ENCODE measurements at regions not wholly inside any gene's neighbourhood (a gene's known extent, or its start where the extent isn't known, plus 50 kb on each side); places are given as distances from the start of the nearest gene placed in this dataset.

DNA sequence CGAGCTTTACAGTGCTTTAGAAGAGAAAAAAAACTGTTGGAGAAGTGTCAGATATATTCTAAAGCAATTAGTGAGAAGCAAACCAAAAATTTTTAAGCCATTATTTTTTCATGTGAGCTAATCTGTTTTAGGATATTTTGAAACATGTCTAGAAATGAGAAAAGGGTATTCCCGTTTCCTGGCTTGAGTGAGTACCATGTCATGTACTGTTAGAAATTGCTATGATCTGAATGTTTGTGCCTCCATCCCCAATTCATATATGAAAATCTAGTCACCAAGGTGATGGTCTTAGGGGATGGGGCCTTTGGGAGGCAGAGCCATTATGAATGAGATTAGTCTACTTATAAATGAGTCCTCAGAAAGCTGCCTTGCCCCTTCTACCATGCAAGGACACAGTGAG, 493.3 kb upstream of the GCFC2 start:
- no peak overlapping the region for H3K4me3 ChIP-seq (ENCODE audit: insufficient read depth, low read length)
- TF ChIP-seq, protein P1, sequence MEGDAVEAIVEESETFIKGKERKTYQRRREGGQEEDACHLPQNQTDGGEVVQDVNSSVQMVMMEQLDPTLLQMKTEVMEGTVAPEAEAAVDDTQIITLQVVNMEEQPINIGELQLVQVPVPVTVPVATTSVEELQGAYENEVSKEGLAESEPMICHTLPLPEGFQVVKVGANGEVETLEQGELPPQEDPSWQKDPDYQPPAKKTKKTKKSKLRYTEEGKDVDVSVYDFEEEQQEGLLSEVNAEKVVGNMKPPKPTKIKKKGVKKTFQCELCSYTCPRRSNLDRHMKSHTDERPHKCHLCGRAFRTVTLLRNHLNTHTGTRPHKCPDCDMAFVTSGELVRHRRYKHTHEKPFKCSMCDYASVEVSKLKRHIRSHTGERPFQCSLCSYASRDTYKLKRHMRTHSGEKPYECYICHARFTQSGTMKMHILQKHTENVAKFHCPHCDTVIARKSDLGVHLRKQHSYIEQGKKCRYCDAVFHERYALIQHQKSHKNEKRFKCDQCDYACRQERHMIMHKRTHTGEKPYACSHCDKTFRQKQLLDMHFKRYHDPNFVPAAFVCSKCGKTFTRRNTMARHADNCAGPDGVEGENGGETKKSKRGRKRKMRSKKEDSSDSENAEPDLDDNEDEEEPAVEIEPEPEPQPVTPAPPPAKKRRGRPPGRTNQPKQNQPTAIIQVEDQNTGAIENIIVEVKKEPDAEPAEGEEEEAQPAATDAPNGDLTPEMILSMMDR (IDR thresholded peaks at IDR 0.05; ENCODE audit: extremely low read depth, low read depth, low read length), result no peak
- no peak for DNase-seq (ENCODE audit: insufficient read length, low spot score, missing footprints)

DNA sequence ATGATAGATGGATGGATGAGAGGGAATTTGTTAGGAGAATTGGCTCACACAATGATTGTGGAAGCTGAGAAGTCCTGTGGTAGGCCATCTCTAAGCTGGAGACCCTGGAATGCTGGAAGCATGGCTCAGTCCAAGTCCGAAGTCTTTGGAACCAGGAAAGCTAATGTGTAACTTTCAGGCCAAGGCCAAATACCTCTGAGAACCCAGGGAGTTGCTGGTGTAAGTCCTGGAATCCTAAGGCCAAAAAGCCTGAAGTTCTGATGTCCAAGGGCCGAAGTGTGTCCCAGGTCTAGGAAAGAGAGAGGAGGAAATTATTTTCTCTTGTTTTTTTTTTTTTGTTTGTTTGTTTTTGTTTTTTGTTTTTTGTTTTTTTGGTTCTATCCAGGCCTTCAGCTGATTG, 492.2 kb upstream of the GCFC2 start:
- no peaks in the 10 kb centered on the region for H3K36me3 ChIP-seq (ENCODE audit: insufficient read depth, low read length)
- TF ChIP-seq, protein P1 (IDR thresholded peaks at IDR 0.05; ENCODE audit: extremely low read depth, low read depth, low read length), result no peak
- no peak overlapping the region for H2AFZ ChIP-seq (ENCODE audit: low read length)
- no peaks in the 10 kb centered on the region for H3K4me1 ChIP-seq (ENCODE audit: insufficient read depth, low read length)
- no peak for DNase-seq (ENCODE audit: insufficient read length, low spot score, missing footprints)
- H3K4me3 ChIP-seq (ENCODE audit: insufficient read depth, low read length), result no peak overlapping the region
- H3K27me3 ChIP-seq (ENCODE audit: insufficient read depth, low read length), result no peaks in the 10 kb centered on the region
- H3K4me2 ChIP-seq (ENCODE audit: insufficient read depth, low read length), result no peak overlapping the region
- H4K20me1 ChIP-seq (ENCODE audit: insufficient read depth, low read length), result no peaks in the 10 kb centered on the region
- H3K79me2 ChIP-seq (ENCODE audit: insufficient read depth, low read length), result no peaks in the 10 kb centered on the region
- H3K9me3 ChIP-seq (ENCODE audit: low read depth, low read length), result no peaks in the 10 kb centered on the region
- H3K27ac ChIP-seq (ENCODE audit: low read depth, low read length), result no peak overlapping the region

More for the DNA sequence above, 493.3 kb upstream of the GCFC2 start:
- Histone ChIP-seq H3K4me1 (ENCODE audit: insufficient read depth, low read length) (no peaks in the 10 kb centered on the region), H4K20me1 (ENCODE audit: insufficient read depth, low read length) (no peaks in the 10 kb centered on the region), H3K79me2 (ENCODE audit: insufficient read depth, low read length) (no peaks in the 10 kb centered on the region), H3K27ac (ENCODE audit: low read depth, low read length) (no peak overlapping the region), H2AFZ (ENCODE audit: low read length) (no peak overlapping the region), H3K9me3 (ENCODE audit: low read depth, low read length) (no peaks in the 10 kb centered on the region), H3K36me3 (ENCODE audit: insufficient read depth, low read length) (no peaks in the 10 kb centered on the region), H3K4me2 (ENCODE audit: insufficient read depth, low read length) (no peak overlapping the region), H3K27me3 (ENCODE audit: insufficient read depth, low read length) (no peaks in the 10 kb centered on the region)

DNA sequence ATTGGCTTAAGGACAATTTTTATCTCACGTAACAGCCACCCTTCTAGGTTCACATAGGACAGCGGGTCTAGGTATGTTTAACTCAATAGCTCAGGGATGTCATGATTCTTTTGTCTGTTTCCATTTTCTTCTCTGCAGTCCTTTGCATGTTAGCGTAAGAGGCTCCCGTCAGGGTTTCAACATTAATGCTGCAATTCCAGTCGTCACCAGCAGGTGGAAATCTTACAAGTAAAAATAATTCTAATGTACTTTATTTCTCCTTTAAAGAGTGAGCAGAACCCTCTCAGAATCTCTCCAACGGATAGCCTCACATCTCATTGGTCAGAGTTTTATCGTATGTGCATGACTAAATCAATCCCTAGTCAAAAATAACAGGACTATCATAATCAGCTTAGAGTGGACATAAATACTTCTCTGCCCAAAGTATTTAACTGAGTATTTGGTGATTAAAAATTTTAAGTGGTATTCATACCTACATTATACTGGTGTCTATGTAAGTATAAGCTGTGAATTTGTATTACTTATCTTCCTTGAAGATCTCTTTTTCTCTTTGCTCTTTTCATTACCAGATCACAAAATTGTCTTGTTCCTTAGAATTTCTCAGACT, 487.2 kb upstream of the GCFC2 start:
- TF ChIP-seq, protein P1 (IDR thresholded peaks at IDR 0.05; ENCODE audit: extremely low read depth, low read depth, low read length), result peak; percentile 64
- Histone ChIP-seq H3K4me2 (ENCODE audit: insufficient read depth, low read length) (no peak overlapping the region), H3K36me3 (ENCODE audit: insufficient read depth, low read length) (no peaks in the 10 kb centered on the region), H3K9me3 (ENCODE audit: low read depth, low read length) (no peaks in the 10 kb centered on the region), H3K27me3 (ENCODE audit: insufficient read depth, low read length) (no peaks in the 10 kb centered on the region), H3K27ac (ENCODE audit: low read depth, low read length) (no peak overlapping the region), H3K79me2 (ENCODE audit: insufficient read depth, low read length) (no peaks in the 10 kb centered on the region), H2AFZ (ENCODE audit: low read length) (no peak overlapping the region), H3K4me3 (ENCODE audit: insufficient read depth, low read length) (no peak overlapping the region), H3K4me1 (ENCODE audit: insufficient read depth, low read length) (no peaks in the 10 kb centered on the region), H4K20me1 (ENCODE audit: insufficient read depth, low read length) (no peaks in the 10 kb centered on the region)
- DNase-seq (ENCODE audit: insufficient read length, low spot score, missing footprints), result no peak

DNA sequence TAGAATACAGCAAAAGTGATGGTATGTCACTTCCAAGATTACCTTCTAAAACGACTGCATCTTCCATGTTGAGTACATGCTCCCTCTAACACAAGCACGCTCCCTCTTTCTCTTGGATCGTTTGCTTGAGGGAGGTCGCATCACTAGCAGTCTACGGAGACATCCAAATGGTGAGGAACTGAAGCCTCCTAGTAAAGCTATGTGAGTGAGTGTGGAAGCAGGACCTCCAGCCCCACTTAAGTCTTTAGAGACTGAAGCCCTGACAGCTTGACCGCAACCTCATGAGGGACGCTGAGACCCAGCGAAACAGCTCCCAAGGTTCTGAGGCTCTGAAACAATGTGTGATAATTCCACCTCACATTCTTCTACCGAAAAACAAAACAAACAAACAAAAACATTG, 486.7 kb upstream of the GCFC2 start:
- no peak overlapping the region for H3K4me2 ChIP-seq (ENCODE audit: insufficient read depth, low read length)
- H2AFZ ChIP-seq (ENCODE audit: low read length), result no peak overlapping the region
- no peak for DNase-seq (ENCODE audit: insufficient read length, low spot score, missing footprints)
- no peaks in the 10 kb centered on the region for H3K9me3 ChIP-seq (ENCODE audit: low read depth, low read length)
- H3K27ac ChIP-seq (ENCODE audit: low read depth, low read length), result no peak overlapping the region
- H3K4me3 ChIP-seq (ENCODE audit: insufficient read depth, low read length), result no peak overlapping the region
- H3K4me1 ChIP-seq (ENCODE audit: insufficient read depth, low read length), result no peaks in the 10 kb centered on the region
- no peaks in the 10 kb centered on the region for H3K27me3 ChIP-seq (ENCODE audit: insufficient read depth, low read length)
- H3K79me2 ChIP-seq (ENCODE audit: insufficient read depth, low read length), result no peaks in the 10 kb centered on the region
- H4K20me1 ChIP-seq (ENCODE audit: insufficient read depth, low read length), result no peaks in the 10 kb centered on the region
- no peaks in the 10 kb centered on the region for H3K36me3 ChIP-seq (ENCODE audit: insufficient read depth, low read length)
- TF ChIP-seq, protein P1 (IDR thresholded peaks at IDR 0.05; ENCODE audit: extremely low read depth, low read depth, low read length), result no peak
